ENCODE measurements at regions not wholly inside any gene's neighbourhood (a gene's known extent, or its start where the extent isn't known, plus 50 kb on each side); places are given as distances from the start of the nearest gene placed in this dataset.
A peak's percentile ranks its signal among the peaks of the same experiment; 100 is the strongest.

GRCh38 chr18:7438646-7439045, 128.5 kb upstream of the PTPRM start:
- TF ChIP-seq CTCF (IDR thresholded peaks at IDR 0.05; ENCODE audit: insufficient read depth, low read length): no peak
- no peak overlapping the region for H3K4me3 ChIP-seq (ENCODE audit: low read depth, low read length)
- no peak for DNase-seq (ENCODE audit: low read depth)

- no peak for DNase-seq (ENCODE audit: low read depth)
- H3K4me3 ChIP-seq (ENCODE audit: low read depth, low read length): no peak overlapping the region
- no peak for TF ChIP-seq CTCF (IDR thresholded peaks at IDR 0.05; ENCODE audit: insufficient read depth, low read length)
Measured at GRCh38 chr18:7447318-7448028, 119.6 kb upstream of the PTPRM start.

- no peak for DNase-seq (ENCODE audit: low read depth)
- H3K4me3 ChIP-seq (ENCODE audit: low read depth, low read length): no peak overlapping the region
- peak; percentile 43 for TF ChIP-seq CTCF (IDR thresholded peaks at IDR 0.05; ENCODE audit: insufficient read depth, low read length)
Measured at GRCh38 chr18:7452331-7452730, 114.8 kb upstream of the PTPRM start.

GRCh38 chr18:7454429-7454828, 112.7 kb upstream of the PTPRM start:
- no peak for TF ChIP-seq CTCF (IDR thresholded peaks at IDR 0.05; ENCODE audit: insufficient read depth, low read length)
- H3K4me3 ChIP-seq (ENCODE audit: low read depth, low read length): no peak overlapping the region
- DNase-seq (ENCODE audit: low read depth): no peak

GRCh38 chr18:7456376-7456775, 110.7 kb upstream of the PTPRM start:
- TF ChIP-seq CTCF (IDR thresholded peaks at IDR 0.05; ENCODE audit: insufficient read depth, low read length): no peak
- no peak for DNase-seq (ENCODE audit: low read depth)
- no peak overlapping the region for H3K4me3 ChIP-seq (ENCODE audit: low read depth, low read length)

- DNase-seq (ENCODE audit: low read depth): no peak
- TF ChIP-seq CTCF (IDR thresholded peaks at IDR 0.05; ENCODE audit: insufficient read depth, low read length): no peak
- no peak overlapping the region for H3K4me3 ChIP-seq (ENCODE audit: low read depth, low read length)
Measured at GRCh38 chr18:7457262-7457661, 109.9 kb upstream of the PTPRM start.

GRCh38 chr18:7458884-7459283, 108.2 kb upstream of the PTPRM start:
- H3K4me3 ChIP-seq (ENCODE audit: low read depth, low read length): no peak overlapping the region
- no peak for TF ChIP-seq CTCF (IDR thresholded peaks at IDR 0.05; ENCODE audit: insufficient read depth, low read length)
- DNase-seq (ENCODE audit: low read depth): no peak
